Neuronal stem cell (in vitro differentiated cells): ENCODE measurements at regions not wholly inside any gene's neighbourhood (a gene's known extent, or its start where the extent isn't known, plus 50 kb on each side); places are given as distances from the start of the nearest gene placed in this dataset.

Experiments used
- DNase-seq: peaks from one replicate; pipeline ENCODE4 v3.0.0-alpha.2; 2013; ENCODE audit warnings: low spot score
- H2AFZ ChIP-seq: one replicate; pipeline ENCODE4 v1.6.1; 2013; ENCODE audit warnings: mild to moderate bottlenecking, low read length, inconsistent platforms
- H2AK5ac ChIP-seq: 2 replicates; pipeline ENCODE4 v1.6.1; 2013; ENCODE audit warnings: low read depth, mild to moderate bottlenecking, inconsistent platforms, low read length, moderate library complexity, mixed read lengths
- H2BK120ac ChIP-seq: 2 replicates; pipeline ENCODE4 v1.6.1; 2013; ENCODE audit warnings: low read depth, mild to moderate bottlenecking, inconsistent platforms, low read length, moderate library complexity, mixed read lengths
- H2BK12ac ChIP-seq: one replicate; pipeline ENCODE4 v1.6.1; 2013; ENCODE audit warnings: low read length, inconsistent platforms
- H2BK15ac ChIP-seq: 2 replicates; pipeline ENCODE4 v1.6.1; 2013; ENCODE audit warnings: mild to moderate bottlenecking, low read length, inconsistent platforms, mixed read lengths
- H2BK5ac ChIP-seq: one replicate; pipeline ENCODE4 v1.6.1; 2013; ENCODE audit warnings: inconsistent platforms, mild to moderate bottlenecking, low read length, moderate library complexity
- H3K14ac ChIP-seq: one replicate; pipeline ENCODE4 v1.6.1; 2013; ENCODE audit warnings: low read length, inconsistent platforms
- H3K18ac ChIP-seq: 2 replicates; pipeline ENCODE4 v1.6.1; 2013; ENCODE audit warnings: low read length, inconsistent platforms
- H3K23ac ChIP-seq: 2 replicates; pipeline ENCODE4 v1.6.1; 2013; ENCODE audit warnings: low read depth, mild to moderate bottlenecking, mixed read lengths, low read length, inconsistent platforms; ENCODE audit not compliant: poor library complexity
- H3K27ac ChIP-seq: replicated peaks from 3 replicates; pipeline ENCODE4 v1.5.1; 2013; ENCODE audit warnings: low read length, inconsistent platforms
- H3K27me3 ChIP-seq, 3 experiments: 2 replicates each; pipeline ENCODE4 v1.6.1; 2013; ENCODE audit warnings: low read length in 3 of 3, mild to moderate bottlenecking in 2 of 3, inconsistent platforms in 1 of 3, low read depth in 1 of 3, mixed read lengths in 1 of 3, moderate library complexity in 1 of 3; ENCODE audit not compliant: control insufficient read depth in 3 of 3, insufficient read depth in 3 of 3
- H3K36me3 ChIP-seq, 2 donors: replicated peaks in 1 of 2; 2 replicates each; pipeline ENCODE4 v1.6.1; 2013; ENCODE audit warnings: low read length in 2 of 2; ENCODE audit not compliant: control insufficient read depth in 2 of 2, insufficient read depth in 2 of 2
- H3K4ac ChIP-seq: 2 replicates; pipeline ENCODE4 v1.6.1; 2013; ENCODE audit warnings: inconsistent platforms, mild to moderate bottlenecking, low read length, moderate library complexity
- H3K4me1 ChIP-seq, 2 donors: 1 replicate in 1 of 2; 2 replicates in 1 of 2; pipeline ENCODE4 v1.6.1; 2013; ENCODE audit warnings: low read length in 2 of 2, low read depth in 1 of 2; ENCODE audit not compliant: control insufficient read depth in 2 of 2, insufficient read depth in 1 of 2
- H3K4me2 ChIP-seq: one replicate; pipeline ENCODE4 v1.6.1; 2013; ENCODE audit warnings: mild to moderate bottlenecking, low read length, inconsistent platforms; ENCODE audit not compliant: insufficient read depth, poor library complexity, severe bottlenecking
- H3K4me3 ChIP-seq, 2 donors: 2 replicates each; pipeline ENCODE4 v1.5.1; 2013; ENCODE audit warnings: low read length in 2 of 2, mild to moderate bottlenecking in 2 of 2, inconsistent platforms in 1 of 2, moderate library complexity in 1 of 2
- H3K79me1 ChIP-seq: one replicate; pipeline ENCODE4 v1.6.1; 2013; ENCODE audit warnings: low read depth, mild to moderate bottlenecking, inconsistent platforms, low read length, moderate library complexity
- H3K9ac ChIP-seq: one replicate; pipeline ENCODE4 v1.6.1; 2013; ENCODE audit warnings: mild to moderate bottlenecking, low read depth, low read length, inconsistent platforms; ENCODE audit not compliant: poor library complexity
- H3K9me3 ChIP-seq, 2 donors: replicated peaks in 1 of 2; 2 replicates each; pipeline versions ENCODE3 to v1.6.1; 2013; ENCODE audit warnings: low read length in 2 of 2, mild to moderate bottlenecking in 2 of 2, inconsistent platforms in 1 of 2, low read depth in 1 of 2, mixed read lengths in 1 of 2, moderate library complexity in 1 of 2; ENCODE audit not compliant: control insufficient read depth in 2 of 2, insufficient read depth in 1 of 2
- H4K8ac ChIP-seq: one replicate; pipeline ENCODE4 v1.6.1; 2013; ENCODE audit warnings: low read depth, mild to moderate bottlenecking, inconsistent platforms, low read length, moderate library complexity
- H4K91ac ChIP-seq: one replicate; pipeline ENCODE4 v1.6.1; 2013; ENCODE audit warnings: low read length, low read depth, mild to moderate bottlenecking, inconsistent platforms; ENCODE audit not compliant: poor library complexity
- WGBS, 2 donors: extraction: QIAGEN DNeasy Blood & Tissue Kit; methylation state at CpG; one replicate each; pipeline ENCODE4 v1.1.7; 2013; ENCODE audit warnings: missing lambda C conversion rate in 2 of 2, mixed read lengths in 1 of 2; ENCODE audit not compliant: insufficient read length in 2 of 2, insufficient replicate concordance in 1 of 2; ENCODE audit errors: extremely low coverage in 2 of 2; 5-methylcytosine and 5-hydroxymethylcytosine counted together

- no peak overlapping the region for H3K27ac ChIP-seq
- no peak overlapping the region for H2BK5ac ChIP-seq
- H3K18ac ChIP-seq: no peak overlapping the region
- no peak overlapping the region for H2AK5ac ChIP-seq
- H3K14ac ChIP-seq: no peak overlapping the region
- H3K4me3 ChIP-seq: no peak overlapping the region
- H4K91ac ChIP-seq: no peak overlapping the region
- no peak overlapping the region for H3K4ac ChIP-seq
- H3K9me3 ChIP-seq: no peaks in the 10 kb centered on the region
- H3K23ac ChIP-seq: no peak overlapping the region
- H3K27me3 ChIP-seq: peaks cover 0 to 47% (median 13%) of the 10 kb centered on the region in 3 experiments
- no peak overlapping the region for H4K8ac ChIP-seq
- H2BK12ac ChIP-seq: no peak overlapping the region
- peaks cover 5 to 8% of the 10 kb centered on the region in 2 donors for H3K4me1 ChIP-seq
- H2BK15ac ChIP-seq: no peak overlapping the region
- DNase-seq: no peak
- H3K4me2 ChIP-seq: no peak overlapping the region
- WGBS, 2 donors: no CpG with 5 or more reads among the region's 12 CpGs
- no peak overlapping the region for H2AFZ ChIP-seq
- H2BK120ac ChIP-seq: no peak overlapping the region
- no peaks in the 10 kb centered on the region for H3K79me1 ChIP-seq
- H3K36me3 ChIP-seq: no peaks in the 10 kb centered on the region
- no peak overlapping the region for H3K9ac ChIP-seq
These were observed 192.1 kb downstream of the BMP7 start for GRCh38 chr20:57074386-57074785.

GRCh38 chr20:57075181-57075580 lies 191.3 kb downstream of the BMP7 start:
- no peak overlapping the region for H2BK15ac ChIP-seq
- H3K4me3 ChIP-seq: no peak overlapping the region
- H2AFZ ChIP-seq: no peak overlapping the region
- H3K18ac ChIP-seq: no peak overlapping the region
- no peak overlapping the region for H3K14ac ChIP-seq
- no peaks in the 10 kb centered on the region for H3K9me3 ChIP-seq
- no peak overlapping the region for H2BK120ac ChIP-seq
- no peaks in the 10 kb centered on the region for H3K36me3 ChIP-seq
- no CpG with 5 or more reads among the region's 5 CpGs for WGBS, 2 donors
- H4K91ac ChIP-seq: no peak overlapping the region
- no peak overlapping the region for H2BK5ac ChIP-seq
- no peak overlapping the region for H3K4me2 ChIP-seq
- peaks cover 0 to 39% (median 13%) of the 10 kb centered on the region in 3 experiments for H3K27me3 ChIP-seq
- no peak overlapping the region for H3K4ac ChIP-seq
- no peak overlapping the region for H3K9ac ChIP-seq
- H4K8ac ChIP-seq: no peak overlapping the region
- no peak overlapping the region for H3K23ac ChIP-seq
- no peaks in the 10 kb centered on the region for H3K79me1 ChIP-seq
- H2AK5ac ChIP-seq: no peak overlapping the region
- H2BK12ac ChIP-seq: no peak overlapping the region
- H3K4me1 ChIP-seq: peaks cover 5 to 8% of the 10 kb centered on the region in 2 donors
- no peak overlapping the region for H3K27ac ChIP-seq
- no peak for DNase-seq

- Histone ChIP-seq H3K79me1 (no peaks in the 10 kb centered on the region), H2BK15ac (no peak overlapping the region), H3K23ac (no peak overlapping the region), H3K9me3 (no peaks in the 10 kb centered on the region), H3K14ac (no peak overlapping the region), H3K9ac (no peak overlapping the region), H4K91ac (no peak overlapping the region), H3K27me3 (peaks cover 0 to 35% (median 10%) of the 10 kb centered on the region in 3 experiments), H3K4ac (no peak overlapping the region), H3K27ac (no peak overlapping the region), H2BK120ac (no peak overlapping the region), H2BK5ac (no peak overlapping the region), H3K18ac (no peak overlapping the region), H3K36me3 (no peaks in the 10 kb centered on the region), H4K8ac (no peak overlapping the region), H2BK12ac (no peak overlapping the region), H3K4me1 (peaks cover 5 to 8% of the 10 kb centered on the region in 2 donors), H3K4me2 (no peak overlapping the region), H3K4me3 (no peak overlapping the region), H2AK5ac (no peak overlapping the region), H2AFZ (no peak overlapping the region)
- no peak for DNase-seq
These were observed 190.8 kb downstream of the BMP7 start for GRCh38 chr20:57075603-57076002.

- no peak overlapping the region for H3K4me3 ChIP-seq
- no peak overlapping the region for H2BK15ac ChIP-seq
- H3K36me3 ChIP-seq: no peaks in the 10 kb centered on the region
- no CpG with 5 or more reads among the region's 11 CpGs for WGBS, 2 donors
- H3K4ac ChIP-seq: no peak overlapping the region
- no peak overlapping the region for H2BK5ac ChIP-seq
- no peak overlapping the region for H2AK5ac ChIP-seq
- H3K9me3 ChIP-seq: no peaks in the 10 kb centered on the region
- no peak overlapping the region for H3K4me2 ChIP-seq
- H3K14ac ChIP-seq: no peak overlapping the region
- H2BK12ac ChIP-seq: no peak overlapping the region
- H3K79me1 ChIP-seq: no peaks in the 10 kb centered on the region
- no peak overlapping the region for H3K18ac ChIP-seq
- no peak overlapping the region for H2BK120ac ChIP-seq
- peaks cover 3 to 4% of the 10 kb centered on the region in 2 donors for H3K4me1 ChIP-seq
- no peak overlapping the region for H3K27ac ChIP-seq
- no peak overlapping the region for H2AFZ ChIP-seq
- H4K91ac ChIP-seq: no peak overlapping the region
- no peak overlapping the region for H3K9ac ChIP-seq
- no peak overlapping the region for H4K8ac ChIP-seq
- H3K27me3 ChIP-seq: peaks cover 0 to 29% (median 7%) of the 10 kb centered on the region in 3 experiments
- no peak overlapping the region for H3K23ac ChIP-seq
- no peak for DNase-seq
These were observed 190.2 kb downstream of the BMP7 start for GRCh38 chr20:57076152-57076652.
